ENCODE measurements at regions not wholly inside any gene's neighbourhood (a gene's known extent, or its start where the extent isn't known, plus 50 kb on each side); places are given as distances from the start of the nearest gene placed in this dataset.

GRCh38 chr7:66556177-66556548 lies 72.5 kb upstream of the KCTD7 start:
- no peak overlapping the region for H2AFZ ChIP-seq (ENCODE audit: low read length)
- H3K4me1 ChIP-seq (ENCODE audit: insufficient read depth, low read length, poor library complexity, severe bottlenecking): no peaks in the 10 kb centered on the region
- H3K79me2 ChIP-seq (ENCODE audit: insufficient read depth, low read depth, low read length): no peaks in the 10 kb centered on the region
- intact Hi-C loops (cut with micrococcal nuclease; ENCODE audit: unreplicated experiment): loop anchor here (5.0 to 10.0 kb wide), 2 partner anchors 96 to 129 kb away; no protein-coding TSS in a partner anchor
- DNase-seq (ENCODE audit: low spot score): no peak
- no peak overlapping the region for H3K27ac ChIP-seq (ENCODE audit: low read depth, low read length, poor library complexity, severe bottlenecking)
- H3K9me3 ChIP-seq (ENCODE audit: low read length): no peaks in the 10 kb centered on the region
- BruUV-seq (replicated peaks): no TSS peak
- no peaks in the 10 kb centered on the region for H4K20me1 ChIP-seq (ENCODE audit: insufficient read depth, low read length)
- peaks cover 75% of the 10 kb centered on the region for H3K36me3 ChIP-seq (ENCODE audit: insufficient read depth, low read length)
- ChIA-PET POLR2A (no interaction called here), CTCF (ENCODE audit: unreplicated experiment) (no interaction called here)
- no peaks in the 10 kb centered on the region for H3K9me2 ChIP-seq (ENCODE audit: insufficient read depth, low read length)
- no peak overlapping the region for H3K4me2 ChIP-seq (ENCODE audit: low read length)
- no peak for TF ChIP-seq EZH2phosphoT487 (IDR thresholded peaks at IDR 0.05; ENCODE audit: borderline replicate concordance, low read depth, low read length)
- TF ChIP-seq CTCF (conservative IDR thresholded peaks at IDR 0.05; ENCODE audit: low read length): no peak
- no peak overlapping the region for H3K4me3 ChIP-seq (ENCODE audit: low read depth, low read length, poor library complexity, severe bottlenecking)

GRCh38 chr7:66556549-66557213 lies 72.0 kb upstream of the KCTD7 start:
- Histone ChIP-seq H3K4me3 (ENCODE audit: low read depth, low read length, poor library complexity, severe bottlenecking) (no peak overlapping the region), H3K9me2 (ENCODE audit: insufficient read depth, low read length) (no peaks in the 10 kb centered on the region), H3K4me1 (ENCODE audit: insufficient read depth, low read length, poor library complexity, severe bottlenecking) (no peaks in the 10 kb centered on the region), H3K79me2 (ENCODE audit: insufficient read depth, low read depth, low read length) (no peaks in the 10 kb centered on the region), H3K36me3 (ENCODE audit: insufficient read depth, low read length) (peaks cover 72% of the 10 kb centered on the region), H3K4me2 (ENCODE audit: low read length) (no peak overlapping the region), H3K9me3 (ENCODE audit: low read length) (no peaks in the 10 kb centered on the region), H4K20me1 (ENCODE audit: insufficient read depth, low read length) (no peaks in the 10 kb centered on the region), H2AFZ (ENCODE audit: low read length) (no peak overlapping the region), H3K27ac (ENCODE audit: low read depth, low read length, poor library complexity, severe bottlenecking) (no peak overlapping the region)
- intact Hi-C loops (cut with micrococcal nuclease; ENCODE audit: unreplicated experiment): loop anchor here (5.0 to 10.0 kb wide), 2 partner anchors 96 to 128 kb away; no protein-coding TSS in a partner anchor
- no peak for DNase-seq (ENCODE audit: low spot score)
- TF ChIP-seq EZH2phosphoT487 (IDR thresholded peaks at IDR 0.05; ENCODE audit: borderline replicate concordance, low read depth, low read length) (no peak), CTCF (conservative IDR thresholded peaks at IDR 0.05; ENCODE audit: low read length) (no peak)
- BruUV-seq (replicated peaks): no TSS peak
- ChIA-PET POLR2A (no interaction called here), CTCF (ENCODE audit: unreplicated experiment) (no interaction called here)
